ENCODE measurements at regions not wholly inside any gene's neighbourhood (a gene's known extent, or its start where the extent isn't known, plus 50 kb on each side); places are given as distances from the start of the nearest gene placed in this dataset.

GRCh38 chrX:22325096-22325495 lies 52.4 kb downstream of the CBLL2 start:
- Mint-ChIP-seq H3K4me3 (no peak overlapping the region), H3K4me1 (ENCODE audit: low read depth) (no peaks in the 10 kb centered on the region), H3K9me3 (ENCODE audit: insufficient read depth) (no peaks in the 10 kb centered on the region), H3K36me3 (ENCODE audit: low read depth) (no peaks in the 10 kb centered on the region), H3K27ac (no peak overlapping the region), H3K27me3 (ENCODE audit: low read depth) (no peaks in the 10 kb centered on the region)
- ChIA-PET POLR2A (no interaction called here), CTCF (no interaction called here)
- DNase-seq, result no peak
- ATAC-seq, result no peak

GRCh38 chrX:22329783-22330182 lies 57.1 kb downstream of the CBLL2 start:
- no peak overlapping the region for H3K27ac Mint-ChIP-seq
- DNase-seq, result no peak
- H3K36me3 Mint-ChIP-seq (ENCODE audit: low read depth), result no peaks in the 10 kb centered on the region
- ChIA-PET POLR2A (no interaction called here), CTCF (no interaction called here)
- no peaks in the 10 kb centered on the region for H3K27me3 Mint-ChIP-seq (ENCODE audit: low read depth)
- H3K9me3 Mint-ChIP-seq (ENCODE audit: insufficient read depth), result no peaks in the 10 kb centered on the region
- H3K4me3 Mint-ChIP-seq, result no peak overlapping the region
- no peaks in the 10 kb centered on the region for H3K4me1 Mint-ChIP-seq (ENCODE audit: low read depth)
- no peak for ATAC-seq

- DNase-seq, result no peak
- CTCF ChIA-PET, result no interaction called here
- Mint-ChIP-seq H3K36me3 (ENCODE audit: low read depth) (no peaks in the 10 kb centered on the region), H3K27me3 (ENCODE audit: low read depth) (no peaks in the 10 kb centered on the region), H3K4me3 (no peak overlapping the region), H3K4me1 (ENCODE audit: low read depth) (no peaks in the 10 kb centered on the region), H3K27ac (no peak overlapping the region), H3K9me3 (ENCODE audit: insufficient read depth) (no peaks in the 10 kb centered on the region)
- no peak for ATAC-seq
- POLR2A ChIA-PET, result no interaction called here
Observed at GRCh38 chrX:22338740-22339139, 66.0 kb downstream of the CBLL2 start.

GRCh38 chrX:22339459-22339858 lies 66.7 kb downstream of the CBLL2 start:
- H3K27ac Mint-ChIP-seq, result no peak overlapping the region
- H3K4me3 Mint-ChIP-seq, result no peak overlapping the region
- no peak for DNase-seq
- no peaks in the 10 kb centered on the region for H3K36me3 Mint-ChIP-seq (ENCODE audit: low read depth)
- ATAC-seq, result no peak
- CTCF ChIA-PET, result no interaction called here
- no peaks in the 10 kb centered on the region for H3K27me3 Mint-ChIP-seq (ENCODE audit: low read depth)
- POLR2A ChIA-PET, result no interaction called here
- no peaks in the 10 kb centered on the region for H3K4me1 Mint-ChIP-seq (ENCODE audit: low read depth)
- no peaks in the 10 kb centered on the region for H3K9me3 Mint-ChIP-seq (ENCODE audit: insufficient read depth)

- Mint-ChIP-seq H3K27ac (no peak overlapping the region), H3K27me3 (ENCODE audit: low read depth) (no peaks in the 10 kb centered on the region), H3K9me3 (ENCODE audit: insufficient read depth) (no peaks in the 10 kb centered on the region), H3K36me3 (ENCODE audit: low read depth) (no peaks in the 10 kb centered on the region), H3K4me1 (ENCODE audit: low read depth) (no peaks in the 10 kb centered on the region), H3K4me3 (no peak overlapping the region)
- ChIA-PET CTCF (no interaction called here), POLR2A (no interaction called here)
- no peak for ATAC-seq
- DNase-seq, result no peak
Observed at GRCh38 chrX:22340022-22340616, 67.4 kb downstream of the CBLL2 start.

GRCh38 chrX:22343192-22343591 lies 70.5 kb downstream of the CBLL2 start:
- H3K4me1 Mint-ChIP-seq (ENCODE audit: low read depth), result no peaks in the 10 kb centered on the region
- no peaks in the 10 kb centered on the region for H3K9me3 Mint-ChIP-seq (ENCODE audit: insufficient read depth)
- ATAC-seq, result no peak
- H3K36me3 Mint-ChIP-seq (ENCODE audit: low read depth), result no peaks in the 10 kb centered on the region
- ChIA-PET CTCF (no interaction called here), POLR2A (no interaction called here)
- H3K27ac Mint-ChIP-seq, result no peak overlapping the region
- H3K27me3 Mint-ChIP-seq (ENCODE audit: low read depth), result no peaks in the 10 kb centered on the region
- H3K4me3 Mint-ChIP-seq, result no peak overlapping the region
- no peak for DNase-seq

- CTCF ChIA-PET, result no interaction called here
- POLR2A ChIA-PET, result no interaction called here
- no peak for ATAC-seq
- no peak for DNase-seq
- H3K36me3 Mint-ChIP-seq (ENCODE audit: low read depth), result no peaks in the 10 kb centered on the region
- no peak overlapping the region for H3K4me3 Mint-ChIP-seq
- H3K9me3 Mint-ChIP-seq (ENCODE audit: insufficient read depth), result no peaks in the 10 kb centered on the region
- no peaks in the 10 kb centered on the region for H3K27me3 Mint-ChIP-seq (ENCODE audit: low read depth)
- H3K27ac Mint-ChIP-seq, result no peak overlapping the region
- H3K4me1 Mint-ChIP-seq (ENCODE audit: low read depth), result no peaks in the 10 kb centered on the region
Observed at GRCh38 chrX:22345884-22346283, 73.2 kb downstream of the CBLL2 start.

- H3K9me3 Mint-ChIP-seq (ENCODE audit: insufficient read depth), result no peaks in the 10 kb centered on the region
- H3K4me3 Mint-ChIP-seq, result no peak overlapping the region
- H3K36me3 Mint-ChIP-seq (ENCODE audit: low read depth), result no peaks in the 10 kb centered on the region
- DNase-seq, result no peak
- ATAC-seq, result no peak
- ChIA-PET POLR2A (no interaction called here), CTCF (no interaction called here)
- no peaks in the 10 kb centered on the region for H3K4me1 Mint-ChIP-seq (ENCODE audit: low read depth)
- H3K27me3 Mint-ChIP-seq (ENCODE audit: low read depth), result no peaks in the 10 kb centered on the region
- H3K27ac Mint-ChIP-seq, result no peak overlapping the region
Observed at GRCh38 chrX:22347491-22347890, 74.8 kb downstream of the CBLL2 start.

GRCh38 chrX:22349116-22349515 lies 76.4 kb downstream of the CBLL2 start:
- Mint-ChIP-seq H3K9me3 (ENCODE audit: insufficient read depth) (no peaks in the 10 kb centered on the region), H3K27ac (no peak overlapping the region), H3K4me1 (ENCODE audit: low read depth) (no peaks in the 10 kb centered on the region), H3K27me3 (ENCODE audit: low read depth) (no peaks in the 10 kb centered on the region), H3K4me3 (no peak overlapping the region), H3K36me3 (ENCODE audit: low read depth) (no peaks in the 10 kb centered on the region)
- CTCF ChIA-PET, result no interaction called here
- ATAC-seq (no peak), DNase-seq (no peak)
- POLR2A ChIA-PET, result no interaction called here

- Mint-ChIP-seq H3K4me3 (no peak overlapping the region), H3K4me1 (ENCODE audit: low read depth) (no peaks in the 10 kb centered on the region), H3K27ac (no peak overlapping the region), H3K9me3 (ENCODE audit: insufficient read depth) (no peaks in the 10 kb centered on the region), H3K36me3 (ENCODE audit: low read depth) (no peaks in the 10 kb centered on the region), H3K27me3 (ENCODE audit: low read depth) (no peaks in the 10 kb centered on the region)
- ATAC-seq, result no peak
- CTCF ChIA-PET, result no interaction called here
- POLR2A ChIA-PET, result no interaction called here
- no peak for DNase-seq
Observed at GRCh38 chrX:22351076-22351475, 78.4 kb downstream of the CBLL2 start.

GRCh38 chrX:22351966-22352365 lies 79.3 kb downstream of the CBLL2 start:
- ChIA-PET CTCF (no interaction called here), POLR2A (no interaction called here)
- Mint-ChIP-seq H3K36me3 (ENCODE audit: low read depth) (no peaks in the 10 kb centered on the region), H3K4me3 (no peak overlapping the region), H3K4me1 (ENCODE audit: low read depth) (no peaks in the 10 kb centered on the region), H3K27ac (no peak overlapping the region), H3K9me3 (ENCODE audit: insufficient read depth) (no peaks in the 10 kb centered on the region), H3K27me3 (ENCODE audit: low read depth) (no peaks in the 10 kb centered on the region)
- ATAC-seq (no peak), DNase-seq (no peak)

- DNase-seq (no peak), ATAC-seq (no peak)
- ChIA-PET CTCF (no interaction called here), POLR2A (no interaction called here)
- no peaks in the 10 kb centered on the region for H3K27me3 Mint-ChIP-seq (ENCODE audit: low read depth)
- no peaks in the 10 kb centered on the region for H3K36me3 Mint-ChIP-seq (ENCODE audit: low read depth)
- H3K4me1 Mint-ChIP-seq (ENCODE audit: low read depth), result no peaks in the 10 kb centered on the region
- H3K27ac Mint-ChIP-seq, result no peak overlapping the region
- no peak overlapping the region for H3K4me3 Mint-ChIP-seq
- no peaks in the 10 kb centered on the region for H3K9me3 Mint-ChIP-seq (ENCODE audit: insufficient read depth)
Observed at GRCh38 chrX:22357621-22358020, 84.9 kb downstream of the CBLL2 start.

- DNase-seq, result no peak
- H3K36me3 Mint-ChIP-seq (ENCODE audit: low read depth), result no peaks in the 10 kb centered on the region
- no peak for ATAC-seq
- ChIA-PET POLR2A (no interaction called here), CTCF (no interaction called here)
- no peak overlapping the region for H3K4me3 Mint-ChIP-seq
- no peak overlapping the region for H3K27ac Mint-ChIP-seq
- H3K27me3 Mint-ChIP-seq (ENCODE audit: low read depth), result no peaks in the 10 kb centered on the region
- no peaks in the 10 kb centered on the region for H3K4me1 Mint-ChIP-seq (ENCODE audit: low read depth)
- H3K9me3 Mint-ChIP-seq (ENCODE audit: insufficient read depth), result no peaks in the 10 kb centered on the region
Observed at GRCh38 chrX:22360129-22360528, 87.4 kb downstream of the CBLL2 start.

Data from activated CD8-positive, alpha-beta T cell treated with anti-CD3 and anti-CD28 coated beads, Interleukin-2, amount 10 ng/mL, durations not matched to agents 7 days and 5 days (primary cell).